ENCODE measurements at regions not wholly inside any gene's neighbourhood (a gene's known extent, or its start where the extent isn't known, plus 50 kb on each side); places are given as distances from the start of the nearest gene placed in this dataset.

DNA sequence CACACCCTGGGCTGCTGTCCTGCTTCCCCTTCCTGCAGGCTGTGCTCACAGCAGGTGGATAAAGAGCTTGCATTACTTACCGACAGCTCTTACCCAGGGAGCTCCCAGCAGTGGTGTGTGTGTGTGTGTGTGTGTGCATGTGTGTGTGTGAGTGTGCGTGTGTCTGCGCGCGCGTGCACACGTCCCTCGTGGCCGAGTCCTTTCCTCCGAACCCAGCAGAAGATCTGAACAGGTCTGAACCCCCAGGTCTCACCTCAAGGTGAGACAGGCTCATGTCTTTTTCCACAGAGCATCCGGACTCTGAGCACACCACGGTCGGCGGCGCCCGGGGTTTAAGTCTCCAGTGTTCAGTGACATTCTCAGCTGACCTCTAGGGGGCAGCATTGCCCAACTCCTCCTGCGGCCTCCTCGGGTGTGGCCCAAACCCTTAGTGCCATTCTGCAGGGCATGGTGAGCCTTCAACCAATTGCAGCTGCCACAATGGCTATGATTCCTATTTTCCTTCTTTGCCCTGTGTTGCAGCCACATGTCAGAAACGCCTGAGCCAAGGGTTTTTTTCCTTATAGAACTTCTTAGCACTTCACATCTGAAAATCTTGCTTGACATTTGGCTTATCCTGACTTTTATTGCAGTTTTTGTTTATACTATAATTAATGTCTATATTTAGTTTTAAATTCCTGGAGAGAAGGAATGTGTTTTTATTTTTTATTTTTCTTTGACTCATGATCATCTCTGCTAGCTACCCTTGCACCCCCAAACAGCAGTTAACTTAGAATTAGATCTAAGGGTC is 64.1 kb upstream of the KLHL25 start:
- TF ChIP-seq, protein P1, sequence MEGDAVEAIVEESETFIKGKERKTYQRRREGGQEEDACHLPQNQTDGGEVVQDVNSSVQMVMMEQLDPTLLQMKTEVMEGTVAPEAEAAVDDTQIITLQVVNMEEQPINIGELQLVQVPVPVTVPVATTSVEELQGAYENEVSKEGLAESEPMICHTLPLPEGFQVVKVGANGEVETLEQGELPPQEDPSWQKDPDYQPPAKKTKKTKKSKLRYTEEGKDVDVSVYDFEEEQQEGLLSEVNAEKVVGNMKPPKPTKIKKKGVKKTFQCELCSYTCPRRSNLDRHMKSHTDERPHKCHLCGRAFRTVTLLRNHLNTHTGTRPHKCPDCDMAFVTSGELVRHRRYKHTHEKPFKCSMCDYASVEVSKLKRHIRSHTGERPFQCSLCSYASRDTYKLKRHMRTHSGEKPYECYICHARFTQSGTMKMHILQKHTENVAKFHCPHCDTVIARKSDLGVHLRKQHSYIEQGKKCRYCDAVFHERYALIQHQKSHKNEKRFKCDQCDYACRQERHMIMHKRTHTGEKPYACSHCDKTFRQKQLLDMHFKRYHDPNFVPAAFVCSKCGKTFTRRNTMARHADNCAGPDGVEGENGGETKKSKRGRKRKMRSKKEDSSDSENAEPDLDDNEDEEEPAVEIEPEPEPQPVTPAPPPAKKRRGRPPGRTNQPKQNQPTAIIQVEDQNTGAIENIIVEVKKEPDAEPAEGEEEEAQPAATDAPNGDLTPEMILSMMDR (IDR thresholded peaks at IDR 0.05): peak; percentile 55 to 88 (median 85)
- no peak for TF ChIP-seq POLR2A (IDR thresholded peaks at IDR 0.05)

All from right lobe of liver (tissue), 4 donors.